HG02623 (cell line): ENCODE measurements at regions not wholly inside any gene's neighbourhood (a gene's known extent, or its start where the extent isn't known, plus 50 kb on each side); places are given as distances from the start of the nearest gene placed in this dataset.

Experiments used
- ATAC-seq: cut with Tn5 transposase; IDR thresholded peaks from one replicate; pipeline ENCODE4 v1.9.1; 2021; ENCODE audit warnings: moderate library complexity; ENCODE audit not compliant: unreplicated experiment

GRCh38 chr13:32859707-32860292 is 156.4 kb upstream of the KL start:
- ATAC-seq: no peak

- ATAC-seq: no peak
Observed at GRCh38 chr13:32861304-32861703, 154.9 kb upstream of the KL start.

GRCh38 chr13:32863596-32863995 is 152.6 kb upstream of the KL start:
- no peak for ATAC-seq

GRCh38 chr13:32866921-32867320 is 149.3 kb upstream of the KL start:
- ATAC-seq: no peak

- no peak for ATAC-seq
Observed at GRCh38 chr13:32877491-32877890, 138.7 kb upstream of the KL start.

- no peak for ATAC-seq
Observed at GRCh38 chr13:32878163-32878562, 138.1 kb upstream of the KL start.

- no peak for ATAC-seq
Observed at GRCh38 chr13:32880636-32881035, 135.6 kb upstream of the KL start.

- no peak for ATAC-seq
Observed at GRCh38 chr13:32881074-32881776, 135.0 kb upstream of the KL start.

GRCh38 chr13:32881777-32882145 is 134.5 kb upstream of the KL start:
- ATAC-seq: no peak

- ATAC-seq: no peak
Observed at GRCh38 chr13:32882691-32883090, 133.5 kb upstream of the KL start.

- no peak for ATAC-seq
Observed at GRCh38 chr13:32883474-32883873, 132.7 kb upstream of the KL start.

GRCh38 chr13:32887617-32888016 is 128.6 kb upstream of the KL start:
- ATAC-seq: no peak

- no peak for ATAC-seq
Observed at GRCh38 chr13:32889986-32890565, 126.1 kb upstream of the KL start.

- ATAC-seq: no peak
Observed at GRCh38 chr13:32893176-32893575, 123.0 kb upstream of the KL start.

- no peak for ATAC-seq
Observed at GRCh38 chr13:32894589-32895001, 121.6 kb upstream of the KL start.

GRCh38 chr13:32895296-32895695 is 120.9 kb upstream of the KL start:
- no peak for ATAC-seq

- ATAC-seq: no peak
Observed at GRCh38 chr13:32897296-32897695, 118.9 kb upstream of the KL start.

- ATAC-seq: no peak
Observed at GRCh38 chr13:32902029-32902780, 114.0 kb upstream of the KL start.

GRCh38 chr13:32902874-32903273 is 113.3 kb upstream of the KL start:
- ATAC-seq: no peak

GRCh38 chr13:32903720-32904119 is 112.5 kb upstream of the KL start:
- ATAC-seq: no peak

- ATAC-seq: no peak
Observed at GRCh38 chr13:32904266-32904665, 112.0 kb upstream of the KL start.
